ENCODE measurements at regions not wholly inside any gene's neighbourhood (a gene's known extent, or its start where the extent isn't known, plus 50 kb on each side); places are given as distances from the start of the nearest gene placed in this dataset.

DNA sequence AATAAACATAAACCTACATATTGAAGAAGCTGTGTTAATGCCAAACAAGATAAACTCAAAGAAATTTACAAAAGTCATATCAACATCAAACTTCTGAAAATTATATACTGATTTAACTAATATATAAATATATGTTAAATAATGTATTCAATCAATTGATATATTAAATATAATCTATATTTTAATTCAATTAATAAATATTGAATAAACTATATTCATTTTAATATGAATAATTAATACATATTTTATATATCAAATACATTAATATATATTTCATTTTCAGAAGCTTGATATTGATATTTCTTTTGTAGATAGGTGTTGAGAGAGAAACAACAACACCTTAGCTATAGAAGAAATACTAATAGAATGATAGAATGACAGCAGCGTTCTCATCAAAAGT, 768.1 kb downstream of the MECOM start:
- TF ChIP-seq, protein P1, sequence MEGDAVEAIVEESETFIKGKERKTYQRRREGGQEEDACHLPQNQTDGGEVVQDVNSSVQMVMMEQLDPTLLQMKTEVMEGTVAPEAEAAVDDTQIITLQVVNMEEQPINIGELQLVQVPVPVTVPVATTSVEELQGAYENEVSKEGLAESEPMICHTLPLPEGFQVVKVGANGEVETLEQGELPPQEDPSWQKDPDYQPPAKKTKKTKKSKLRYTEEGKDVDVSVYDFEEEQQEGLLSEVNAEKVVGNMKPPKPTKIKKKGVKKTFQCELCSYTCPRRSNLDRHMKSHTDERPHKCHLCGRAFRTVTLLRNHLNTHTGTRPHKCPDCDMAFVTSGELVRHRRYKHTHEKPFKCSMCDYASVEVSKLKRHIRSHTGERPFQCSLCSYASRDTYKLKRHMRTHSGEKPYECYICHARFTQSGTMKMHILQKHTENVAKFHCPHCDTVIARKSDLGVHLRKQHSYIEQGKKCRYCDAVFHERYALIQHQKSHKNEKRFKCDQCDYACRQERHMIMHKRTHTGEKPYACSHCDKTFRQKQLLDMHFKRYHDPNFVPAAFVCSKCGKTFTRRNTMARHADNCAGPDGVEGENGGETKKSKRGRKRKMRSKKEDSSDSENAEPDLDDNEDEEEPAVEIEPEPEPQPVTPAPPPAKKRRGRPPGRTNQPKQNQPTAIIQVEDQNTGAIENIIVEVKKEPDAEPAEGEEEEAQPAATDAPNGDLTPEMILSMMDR (IDR thresholded peaks at IDR 0.05): no peak
- TF ChIP-seq POLR2A (IDR thresholded peaks at IDR 0.05) (no peak), EP300 (IDR thresholded peaks at IDR 0.05) (no peak)

Data from ovary (tissue), 3 donors.